GM21786 (cell line): ENCODE measurements at regions not wholly inside any gene's neighbourhood (a gene's known extent, or its start where the extent isn't known, plus 50 kb on each side); places are given as distances from the start of the nearest gene placed in this dataset.

Source experiments
- ATAC-seq: cut with Tn5 transposase; IDR thresholded peaks from one replicate; pipeline ENCODE4 v1.9.1; 2021; ENCODE audit not compliant: unreplicated experiment

DNA sequence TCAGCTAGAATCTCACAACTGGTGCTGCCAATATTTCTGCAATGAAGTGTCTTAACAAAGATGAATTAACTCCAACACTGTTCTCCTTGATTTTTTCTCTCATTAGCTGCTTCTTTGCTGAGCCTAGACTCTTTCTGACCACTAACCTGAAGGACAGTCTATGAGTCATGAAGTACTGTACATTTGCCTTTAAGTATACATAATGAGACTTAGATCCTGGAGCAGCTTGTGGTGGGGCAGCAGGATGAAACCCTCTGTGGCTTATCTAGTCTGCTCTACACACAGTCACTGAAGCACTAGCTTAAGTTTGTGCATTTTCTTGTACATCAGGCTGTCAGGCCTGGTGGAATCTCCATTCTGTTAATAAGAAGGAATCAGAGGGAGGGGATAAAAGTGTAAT, 307.4 kb upstream of the SMIM31 start:
- no peak for ATAC-seq

DNA sequence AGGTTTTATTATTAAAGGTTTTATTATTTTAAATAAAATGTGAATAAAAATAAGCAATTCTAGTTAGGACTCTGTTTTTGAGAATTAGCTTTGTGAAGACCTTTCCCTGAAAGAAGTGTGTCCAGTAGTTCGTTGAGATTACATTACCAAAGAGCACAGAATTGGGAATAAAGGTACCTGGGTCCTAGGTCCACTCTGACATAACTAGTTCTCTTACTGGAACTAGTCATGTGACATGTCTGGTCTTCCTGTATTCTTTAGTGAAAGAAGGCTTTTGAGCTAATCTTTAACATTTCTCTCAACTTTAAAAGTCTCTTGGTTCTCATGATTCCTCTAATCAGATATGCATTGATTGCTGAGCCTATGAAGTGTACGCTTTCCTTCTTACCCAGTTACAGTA, 292.0 kb upstream of the SMIM31 start:
- no peak for ATAC-seq

DNA sequence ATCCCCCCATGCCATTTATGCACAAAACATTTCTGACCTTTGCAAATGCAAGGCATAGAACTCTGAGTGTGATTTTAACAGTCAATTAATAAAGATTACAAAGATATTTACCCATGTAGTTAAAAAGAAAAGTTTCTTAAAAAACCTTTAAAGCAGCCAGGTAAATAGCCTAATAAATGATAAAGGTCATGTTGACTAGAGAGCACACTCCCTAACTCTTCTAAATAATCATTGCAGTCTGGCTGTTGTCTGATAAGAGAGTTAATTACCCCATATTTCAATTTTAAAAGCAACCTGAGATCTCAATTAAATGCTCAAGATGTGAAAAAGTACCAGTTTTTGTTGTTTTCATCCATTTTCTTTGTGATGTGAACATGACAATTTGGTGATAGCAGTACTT, 291.5 kb upstream of the SMIM31 start:
- no peak for ATAC-seq

DNA sequence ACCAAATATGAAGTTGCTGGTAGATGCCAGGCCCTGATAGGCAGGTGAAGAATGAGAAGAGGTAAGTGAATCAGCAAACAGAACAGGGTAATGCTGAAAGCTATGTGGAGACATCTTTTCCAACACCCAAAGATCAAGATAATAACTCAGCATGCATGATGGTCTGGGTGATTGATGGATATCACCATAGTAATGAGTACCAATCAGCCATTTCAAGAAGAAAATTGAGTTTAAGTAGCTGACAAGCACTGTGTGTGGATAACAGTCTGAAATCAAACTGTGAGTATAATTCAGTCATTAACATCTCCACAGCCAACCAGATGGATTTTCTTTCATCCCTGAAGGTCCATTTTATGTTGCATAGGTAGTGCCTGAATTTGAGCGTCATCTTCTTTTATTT, 289.6 kb upstream of the SMIM31 start:
- no peak for ATAC-seq

DNA sequence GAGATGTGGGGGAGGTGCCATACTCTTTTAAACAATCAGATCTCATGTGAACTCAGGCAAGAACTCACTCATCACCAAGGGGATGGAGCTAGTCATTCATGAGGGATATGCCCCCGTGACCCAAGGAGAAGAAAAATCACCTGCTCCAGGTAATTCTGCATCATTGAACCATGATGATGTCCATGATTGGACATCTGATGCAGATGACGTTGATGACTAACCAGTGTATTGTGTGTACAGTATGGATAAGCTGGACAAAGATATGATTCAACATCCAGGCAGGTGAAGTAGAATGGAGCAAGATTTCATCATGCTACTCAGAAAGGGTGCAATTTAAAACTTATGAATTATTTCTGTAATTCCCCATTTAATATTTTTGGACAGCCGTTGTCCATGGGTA, 286.4 kb upstream of the SMIM31 start:
- ATAC-seq: no peak

DNA sequence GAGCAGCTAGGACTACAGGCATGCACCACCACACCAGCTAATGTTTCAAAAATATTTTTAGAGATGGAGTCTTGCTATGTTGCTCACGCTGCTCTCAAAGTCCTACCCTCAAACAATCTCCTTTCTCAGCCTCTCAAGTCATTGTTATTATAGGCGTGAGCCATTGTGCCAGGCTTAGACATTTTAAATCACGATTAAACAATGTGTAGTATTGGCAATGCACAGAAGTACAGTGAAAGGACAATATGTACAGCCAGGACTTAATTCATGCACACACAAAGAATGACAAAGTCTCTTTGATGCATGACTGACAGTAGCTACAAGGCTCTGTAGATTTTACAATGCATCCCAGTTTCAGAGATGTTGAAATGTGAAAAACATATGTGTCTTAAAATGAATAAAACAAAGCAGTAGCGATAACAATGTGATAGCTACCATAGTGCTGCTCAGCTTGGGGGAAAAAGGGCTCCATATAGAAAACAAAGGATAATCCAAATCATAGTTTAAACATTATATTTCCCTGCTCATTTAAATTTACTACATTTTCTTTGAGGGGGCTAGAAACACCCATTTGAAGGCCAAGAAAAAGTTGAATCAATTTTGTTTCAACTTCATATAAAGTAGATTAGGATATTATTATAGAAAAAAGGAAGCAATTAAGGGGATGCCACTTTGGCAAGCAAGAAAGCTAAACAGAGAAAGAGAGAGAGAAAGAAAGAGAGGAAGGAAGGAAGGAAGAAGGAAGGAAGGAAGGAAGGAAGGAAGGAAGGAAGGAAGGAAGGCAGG, 272.4 kb upstream of the SMIM31 start:
- no peak for ATAC-seq

DNA sequence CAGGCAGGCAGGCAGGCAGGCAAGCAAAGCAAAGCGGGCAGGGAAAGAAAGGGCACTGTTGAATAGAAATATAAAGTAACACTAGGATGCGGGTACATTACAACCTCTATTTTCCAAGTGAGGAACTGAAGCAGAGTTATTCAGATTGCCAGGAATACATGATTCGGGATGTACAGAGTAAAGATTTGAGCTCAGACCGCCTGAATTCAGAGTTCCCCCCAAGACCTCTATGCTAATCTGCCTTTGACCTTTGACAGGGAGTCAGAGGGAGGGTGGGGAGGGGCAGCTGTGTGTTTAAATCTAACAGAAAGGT, 271.9 kb upstream of the SMIM31 start:
- no peak for ATAC-seq

DNA sequence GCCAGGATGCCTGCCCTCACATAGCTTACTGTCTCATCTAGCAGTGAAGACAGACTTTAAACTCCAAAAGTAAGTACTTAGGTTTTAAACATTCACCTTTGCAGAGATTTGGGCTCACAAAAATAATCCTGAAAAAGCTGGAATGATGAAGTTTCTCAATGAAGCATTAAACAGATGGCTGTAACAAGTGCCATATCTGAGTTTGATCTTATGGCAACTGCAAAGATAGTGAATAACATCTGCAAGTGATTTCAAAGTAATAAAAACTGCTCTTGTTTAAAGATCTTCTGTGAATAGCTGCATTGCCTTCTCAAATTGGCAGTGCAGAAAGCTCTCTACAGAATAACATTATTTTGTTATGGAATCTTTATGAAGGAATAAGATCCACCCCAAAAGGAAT, 271.2 kb upstream of the SMIM31 start:
- ATAC-seq: no peak

DNA sequence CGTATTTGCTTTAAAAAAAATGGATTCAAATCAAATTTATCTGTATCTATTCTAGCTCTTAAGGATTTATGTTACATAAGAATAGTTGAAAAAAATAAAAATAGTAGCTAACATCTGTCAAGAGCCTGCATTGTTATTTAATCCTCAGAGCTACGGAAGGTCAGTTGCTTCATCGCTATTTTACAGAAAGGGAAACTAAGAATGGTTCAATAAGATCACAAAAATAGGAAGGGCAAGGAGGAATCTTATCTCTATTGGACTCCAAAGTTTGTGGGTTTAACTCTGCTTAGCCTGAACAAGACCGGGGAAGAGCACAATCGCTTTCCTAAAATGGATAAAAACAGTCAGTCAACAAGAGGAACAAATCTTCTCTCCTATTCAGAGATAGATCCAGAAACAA, 270.2 kb upstream of the SMIM31 start:
- ATAC-seq: no peak

DNA sequence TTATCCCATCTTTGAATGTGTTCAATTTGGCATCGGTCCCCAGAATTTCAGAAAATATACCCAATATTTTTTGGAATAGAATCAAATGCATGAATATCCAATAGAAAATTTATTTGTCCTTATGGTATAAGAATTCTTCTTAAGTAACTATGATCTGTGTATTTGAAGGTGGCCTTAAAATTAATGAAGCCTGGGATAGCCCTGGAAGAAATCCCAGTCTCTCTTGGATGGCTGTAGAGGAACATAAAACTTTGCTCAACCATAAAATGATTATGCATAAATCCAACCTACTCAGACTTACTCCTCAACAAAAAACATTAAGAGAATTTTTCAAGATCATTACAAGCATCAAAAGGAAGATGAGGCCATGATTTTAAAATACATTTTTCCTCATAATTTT, 269.4 kb upstream of the SMIM31 start:
- no peak for ATAC-seq

DNA sequence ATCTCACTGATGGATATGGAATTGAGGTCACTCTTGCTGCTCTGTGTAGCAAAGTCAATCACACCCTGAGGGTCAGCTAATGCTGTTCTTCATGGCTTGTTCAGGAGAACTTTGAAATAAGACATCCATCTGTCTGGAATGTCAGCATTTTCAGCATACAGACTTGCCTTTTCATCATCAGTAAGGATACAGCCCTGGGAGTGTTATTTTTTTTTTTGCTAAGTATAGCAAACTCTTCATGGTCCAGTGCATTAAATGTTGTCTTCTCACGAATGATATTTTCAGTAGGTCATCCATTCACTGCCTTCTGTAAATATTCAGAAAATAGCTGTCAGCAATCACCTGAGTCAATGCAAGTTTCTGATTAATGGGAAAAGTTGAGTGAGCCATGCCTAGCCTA, 268.8 kb upstream of the SMIM31 start:
- no peak for ATAC-seq

DNA sequence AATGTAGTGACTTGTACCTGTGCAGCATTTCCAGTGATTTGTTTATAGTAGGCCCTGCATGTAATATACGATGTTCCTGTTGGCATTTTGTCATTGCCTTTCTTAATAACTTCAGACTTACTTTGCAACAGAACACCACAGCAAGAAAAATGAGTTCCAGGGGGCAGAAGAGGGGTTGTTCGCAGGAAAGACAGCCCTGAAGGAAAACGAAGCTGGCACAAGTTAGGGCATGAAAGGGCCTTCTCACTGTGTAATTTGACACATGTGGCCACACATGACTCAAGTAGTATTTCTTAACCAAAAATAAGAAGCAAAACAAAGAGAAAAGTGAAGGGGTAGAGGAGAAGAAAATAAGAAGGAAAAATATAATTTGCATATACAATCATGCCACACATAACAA, 265.8 kb upstream of the SMIM31 start:
- no peak for ATAC-seq

DNA sequence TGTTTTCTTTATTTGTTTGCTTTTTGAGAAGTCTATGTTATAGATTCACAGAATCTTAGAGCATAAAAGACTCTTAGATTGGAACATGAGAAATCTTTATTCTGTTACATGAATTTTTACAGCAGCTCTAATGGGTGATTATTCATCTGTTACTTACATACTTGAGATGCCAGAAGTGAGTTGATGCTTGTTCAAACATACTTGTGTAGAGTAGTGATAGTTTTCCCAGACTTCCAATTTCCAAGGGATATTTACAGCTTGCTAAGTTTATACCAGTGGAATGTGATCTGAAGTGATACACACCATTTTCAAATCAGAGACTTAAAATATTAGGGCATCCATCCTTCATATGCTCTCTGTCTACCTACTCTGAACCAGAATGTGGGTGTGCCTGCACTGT, 252.9 kb upstream of the SMIM31 start:
- ATAC-seq: no peak

DNA sequence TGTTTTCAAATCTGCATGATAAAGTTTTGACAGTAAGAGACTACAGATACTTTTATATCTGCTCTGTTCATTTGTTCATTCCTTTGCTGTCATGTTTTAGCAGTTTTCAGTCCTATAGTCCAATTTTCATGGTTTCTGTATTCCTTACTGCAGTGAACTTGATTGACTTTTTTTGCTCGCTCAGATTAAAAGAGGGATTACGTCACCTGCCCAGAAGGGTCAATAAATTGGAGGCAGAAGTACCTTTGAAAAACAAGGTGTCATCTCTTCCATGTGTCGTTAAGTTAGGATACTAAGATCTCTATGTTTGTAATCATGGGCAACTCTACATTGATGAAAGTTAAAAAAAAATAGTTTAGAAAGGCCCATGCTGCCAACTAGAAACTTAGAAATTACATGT, 250.1 kb upstream of the SMIM31 start:
- no peak for ATAC-seq

DNA sequence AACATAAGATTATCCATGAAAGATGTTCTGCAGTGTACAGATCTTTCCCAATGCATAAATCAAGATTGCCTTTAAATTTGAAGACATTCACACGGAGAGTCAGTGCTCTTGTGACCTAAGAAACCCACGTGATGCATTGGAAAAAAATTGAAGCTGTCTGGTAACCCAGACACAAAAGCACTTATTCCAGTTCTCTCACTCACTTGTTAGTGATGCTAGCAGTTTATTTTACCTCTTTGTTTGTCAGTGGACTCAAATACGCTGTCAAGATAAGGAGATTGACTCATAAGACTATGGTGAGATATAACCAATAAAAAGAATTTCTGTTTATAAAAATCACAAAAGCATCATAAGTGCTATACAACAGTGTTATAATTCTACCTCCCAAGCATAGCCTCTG, 245.8 kb upstream of the SMIM31 start:
- no peak for ATAC-seq

DNA sequence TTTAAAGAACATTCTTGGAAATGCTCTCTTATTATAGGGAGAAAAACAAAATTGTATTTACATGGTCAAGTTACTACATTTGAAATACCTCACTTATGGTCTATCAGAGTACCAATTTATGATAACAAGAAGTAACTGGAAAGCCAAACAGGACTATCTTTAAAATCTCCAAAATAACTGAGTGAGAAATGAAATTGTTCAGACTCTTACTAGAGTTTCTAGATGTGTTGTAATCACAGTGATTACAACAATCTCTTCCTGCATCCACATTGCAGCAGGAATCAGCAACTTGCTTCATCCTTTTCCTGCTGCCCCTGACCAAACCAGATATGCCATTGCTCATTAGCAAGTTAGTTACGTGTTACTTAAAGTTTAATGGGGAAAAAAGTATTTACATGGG, 245.2 kb upstream of the SMIM31 start:
- ATAC-seq: no peak

DNA sequence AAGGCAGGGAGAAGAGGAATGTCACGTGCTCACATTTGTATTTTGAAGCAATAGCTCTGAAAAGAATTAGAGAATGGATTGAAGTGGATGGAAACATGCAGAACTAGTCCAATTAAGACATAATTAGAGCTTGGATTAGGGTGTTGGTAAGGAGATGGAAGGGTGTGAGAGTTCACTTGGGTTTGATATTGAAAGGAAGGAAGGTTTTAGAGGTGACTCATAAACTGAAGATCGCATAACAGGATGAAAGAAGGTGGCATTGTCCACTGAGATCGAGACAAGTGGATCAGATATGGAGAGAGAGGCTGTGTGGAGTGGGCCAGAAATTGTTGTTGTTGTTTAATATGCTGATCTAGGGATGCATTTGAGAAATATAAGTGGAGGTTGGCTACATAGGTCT, 244.0 kb upstream of the SMIM31 start:
- ATAC-seq: no peak

DNA sequence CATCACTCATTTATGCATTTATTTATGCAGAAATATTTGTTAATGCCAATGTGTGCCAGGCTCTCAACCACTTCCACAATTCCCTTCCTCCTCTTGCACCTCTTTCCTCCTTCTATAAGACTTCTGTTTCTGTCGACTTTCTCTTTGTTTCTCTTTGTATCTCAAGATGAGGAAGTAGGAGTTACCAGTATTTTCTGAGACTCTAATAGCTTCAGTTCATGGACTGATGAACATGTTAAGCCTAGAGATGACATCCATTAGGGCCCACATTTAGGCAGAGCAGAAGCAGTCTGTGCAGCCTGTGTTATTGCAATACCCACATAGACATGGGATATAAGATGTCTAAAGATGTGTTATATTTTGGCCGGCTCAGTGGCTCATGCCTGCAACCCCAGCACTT, 241.8 kb upstream of the SMIM31 start:
- no peak for ATAC-seq

DNA sequence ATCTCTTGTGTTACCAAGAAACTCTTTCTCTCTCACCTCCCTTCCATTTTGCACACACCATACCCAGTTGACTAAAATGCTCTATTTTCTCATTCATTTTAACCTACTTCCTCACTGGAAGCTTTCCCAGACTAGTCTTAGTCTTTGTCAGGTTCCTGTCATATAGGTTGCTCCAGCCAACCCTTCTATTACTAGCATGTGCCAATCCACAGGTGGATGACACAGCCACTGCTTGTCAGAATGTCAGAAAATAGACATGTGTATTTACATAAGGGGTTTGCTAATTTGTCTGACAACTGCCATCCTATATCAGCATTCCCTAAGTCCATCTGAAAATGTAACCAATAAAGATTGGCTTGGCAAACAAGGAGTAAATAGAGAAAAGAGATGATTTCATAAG, 239.2 kb upstream of the SMIM31 start:
- ATAC-seq: no peak

DNA sequence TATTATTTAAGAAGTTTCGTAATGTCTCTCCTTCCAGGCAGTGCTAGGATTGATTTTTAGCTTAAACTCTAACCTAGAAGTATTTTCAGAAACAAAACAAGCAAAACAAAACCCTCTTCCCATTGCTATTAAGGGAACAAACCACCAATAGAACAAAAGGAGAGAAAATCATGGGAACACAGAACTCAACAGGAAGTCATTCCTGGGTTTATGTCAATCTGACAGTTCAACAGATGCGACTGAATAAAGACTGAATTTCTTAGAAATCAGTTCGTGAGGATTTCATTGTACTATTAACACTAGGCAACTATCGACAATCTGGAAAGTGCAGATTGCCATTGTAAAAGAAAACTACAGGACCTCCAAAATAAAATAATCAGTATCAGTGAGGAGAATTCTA, 229.1 kb upstream of the SMIM31 start:
- no peak for ATAC-seq

DNA sequence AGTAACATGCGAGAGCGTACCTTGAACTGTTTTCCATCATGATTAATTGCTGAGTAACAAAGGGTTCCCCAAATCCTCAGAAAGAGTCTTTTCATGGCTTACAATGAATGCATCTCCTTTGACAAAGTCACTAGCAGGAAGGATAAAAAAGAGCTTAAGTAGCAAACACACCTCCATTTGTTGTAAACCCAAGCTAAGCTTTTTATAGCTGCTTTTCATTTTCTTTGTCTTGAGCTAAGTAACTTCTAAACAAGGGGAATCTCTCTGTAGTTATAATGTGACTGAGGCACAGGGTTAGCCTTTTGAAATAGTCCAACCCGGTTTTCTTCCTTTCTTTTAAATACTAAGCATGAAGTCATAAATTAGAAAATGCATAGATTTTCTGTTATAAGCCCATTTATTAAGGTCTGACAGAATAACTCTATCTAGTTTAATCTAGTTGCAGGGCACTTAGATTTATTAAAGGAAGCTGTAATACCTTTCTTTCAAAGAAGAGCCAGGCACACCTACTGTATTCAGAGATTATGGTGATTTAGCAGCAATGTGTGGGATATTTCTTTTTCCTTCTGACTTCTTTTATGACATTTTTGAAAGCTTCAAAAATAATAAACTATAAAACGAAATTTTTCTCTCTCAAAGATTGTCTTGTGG, 226.9 kb upstream of the SMIM31 start:
- ATAC-seq: no peak

DNA sequence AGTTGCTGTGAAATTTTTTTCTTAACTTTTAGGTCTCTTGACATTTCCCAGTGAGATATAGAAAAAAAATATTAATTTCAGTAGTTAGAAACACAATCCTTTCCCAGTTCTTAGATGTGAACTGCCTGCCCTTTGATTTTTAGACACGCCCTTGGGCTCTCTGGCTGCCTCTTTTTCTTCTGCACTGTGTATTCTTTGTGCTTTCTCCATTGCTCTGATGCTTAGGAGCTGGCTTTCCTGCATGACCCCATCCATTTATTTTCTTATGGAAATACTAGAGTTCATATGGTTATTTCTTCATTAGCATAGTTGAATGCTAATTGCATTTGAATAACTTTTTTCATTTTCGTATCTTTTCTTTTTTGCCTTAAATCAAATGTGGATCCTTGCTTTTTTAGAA, 224.9 kb upstream of the SMIM31 start:
- ATAC-seq: no peak

DNA sequence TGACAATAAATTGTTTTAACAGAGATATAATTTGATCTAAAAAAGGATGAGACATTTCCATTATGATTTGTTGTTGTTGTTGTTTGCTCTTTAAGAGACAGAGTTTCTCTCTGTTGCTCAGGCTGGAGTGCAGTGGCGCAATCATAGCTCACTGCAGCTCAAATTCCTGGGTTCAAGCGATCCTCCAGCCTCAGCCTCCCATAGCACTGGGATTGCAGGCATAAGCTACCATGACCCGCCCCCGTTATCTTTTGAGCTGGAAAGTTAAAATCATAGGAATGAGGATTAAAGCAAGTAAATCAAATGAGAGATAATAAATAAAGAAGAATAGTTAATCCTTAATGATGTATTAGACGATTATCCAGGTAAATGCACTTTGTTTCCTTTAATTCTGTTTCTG, 224.4 kb upstream of the SMIM31 start:
- no peak for ATAC-seq
